ENCODE measurements at regions not wholly inside any gene's neighbourhood (a gene's known extent, or its start where the extent isn't known, plus 50 kb on each side); places are given as distances from the start of the nearest gene placed in this dataset.

GRCh38 chr7:126368-126767 lies 66.0 kb upstream of the FAM20C start:
- Histone ChIP-seq H2BK12ac (ENCODE audit: low read length) (no peak overlapping the region), H2BK15ac (ENCODE audit: low read length) (no peak overlapping the region), H3K4me2 (ENCODE audit: insufficient read depth, low read length, poor library complexity, severe bottlenecking) (no peak overlapping the region), H4K91ac (ENCODE audit: low read depth, low read length, poor library complexity) (no peak overlapping the region), H3K27me3 (ENCODE audit: control insufficient read depth in 3 of 3, insufficient read depth in 3 of 3, low read depth in 1 of 3, low read length in 3 of 3) (peaks cover 0 to 14% (median 2%) of the 10 kb centered on the region in 3 experiments), H2BK120ac (ENCODE audit: low read depth, low read length) (no peak overlapping the region), H3K4me3 (ENCODE audit: low read length in 2 of 2) (no peak overlapping the region), H3K4me1 (ENCODE audit: control insufficient read depth in 2 of 2, insufficient read depth in 1 of 2, low read depth in 1 of 2, low read length in 2 of 2) (peaks cover 0 to 1% of the 10 kb centered on the region in 2 donors), H2BK5ac (ENCODE audit: low read length) (no peak overlapping the region), H3K14ac (ENCODE audit: low read length) (no peak overlapping the region), H3K23ac (ENCODE audit: low read depth, low read length, poor library complexity) (no peak overlapping the region), H3K27ac (replicated peaks; ENCODE audit: low read length) (no peak overlapping the region), H2AK5ac (ENCODE audit: low read depth, low read length) (no peak overlapping the region), H3K36me3 (replicated peaks in 1 of 2; ENCODE audit: control insufficient read depth in 2 of 2, insufficient read depth in 2 of 2, low read length in 2 of 2) (no peaks in the 10 kb centered on the region), H3K9ac (ENCODE audit: low read depth, low read length, poor library complexity) (no peak overlapping the region), H3K18ac (ENCODE audit: low read length) (no peak overlapping the region), H2AFZ (ENCODE audit: low read length) (no peak overlapping the region), H3K79me1 (ENCODE audit: low read depth, low read length) (no peaks in the 10 kb centered on the region), H3K4ac (ENCODE audit: low read length) (no peak overlapping the region), H4K8ac (ENCODE audit: low read depth, low read length) (no peak overlapping the region), H3K9me3 (replicated peaks in 1 of 2; ENCODE audit: control insufficient read depth in 2 of 2, insufficient read depth in 1 of 2, low read depth in 1 of 2, low read length in 2 of 2) (peaks cover 0 to 3% of the 10 kb centered on the region in 2 donors)
- no CpG with 5 or more reads among the region's 3 CpGs for WGBS, 2 donors (ENCODE audit: extremely low coverage in 2 of 2, insufficient read length in 2 of 2, insufficient replicate concordance in 1 of 2)
- no peak for DNase-seq (ENCODE audit: low spot score)

- H3K36me3 ChIP-seq (replicated peaks in 1 of 2; ENCODE audit: control insufficient read depth in 2 of 2, insufficient read depth in 2 of 2, low read length in 2 of 2), result no peaks in the 10 kb centered on the region
- H2AK5ac ChIP-seq (ENCODE audit: low read depth, low read length), result peak overlapping the region; percentile 13
- H2BK12ac ChIP-seq (ENCODE audit: low read length), result peak overlapping the region; percentile 75
- no CpG with 5 or more reads among the region's 14 CpGs for WGBS, 2 donors (ENCODE audit: extremely low coverage in 2 of 2, insufficient read length in 2 of 2, insufficient replicate concordance in 1 of 2)
- no peak overlapping the region for H2BK120ac ChIP-seq (ENCODE audit: low read depth, low read length)
- no peak overlapping the region for H4K91ac ChIP-seq (ENCODE audit: low read depth, low read length, poor library complexity)
- peaks cover 1 to 3% of the 10 kb centered on the region in 2 donors for H3K4me1 ChIP-seq (ENCODE audit: control insufficient read depth in 2 of 2, insufficient read depth in 1 of 2, low read depth in 1 of 2, low read length in 2 of 2)
- no peak overlapping the region for H4K8ac ChIP-seq (ENCODE audit: low read depth, low read length)
- peaks cover 0 to 13% (median 2%) of the 10 kb centered on the region in 3 experiments for H3K27me3 ChIP-seq (ENCODE audit: control insufficient read depth in 3 of 3, insufficient read depth in 3 of 3, low read depth in 1 of 3, low read length in 3 of 3)
- H3K9me3 ChIP-seq (replicated peaks in 1 of 2; ENCODE audit: control insufficient read depth in 2 of 2, insufficient read depth in 1 of 2, low read depth in 1 of 2, low read length in 2 of 2), result peaks cover 0 to 3% of the 10 kb centered on the region in 2 donors
- H3K27ac ChIP-seq (replicated peaks; ENCODE audit: low read length), result no peak overlapping the region
- no peak overlapping the region for H3K4me2 ChIP-seq (ENCODE audit: insufficient read depth, low read length, poor library complexity, severe bottlenecking)
- no peaks in the 10 kb centered on the region for H3K79me1 ChIP-seq (ENCODE audit: low read depth, low read length)
- peak overlapping the region; percentile 45 for H2BK15ac ChIP-seq (ENCODE audit: low read length)
- no peak overlapping the region for H3K14ac ChIP-seq (ENCODE audit: low read length)
- no peak overlapping the region for H3K23ac ChIP-seq (ENCODE audit: low read depth, low read length, poor library complexity)
- no peak overlapping the region for H3K18ac ChIP-seq (ENCODE audit: low read length)
- no peak for DNase-seq (ENCODE audit: low spot score)
- H2AFZ ChIP-seq (ENCODE audit: low read length), result no peak overlapping the region
- no peak overlapping the region for H3K9ac ChIP-seq (ENCODE audit: low read depth, low read length, poor library complexity)
- peak overlapping the region in 1 of 2 donors; percentile 29 for H3K4me3 ChIP-seq (ENCODE audit: low read length in 2 of 2)
- H2BK5ac ChIP-seq (ENCODE audit: low read length), result no peak overlapping the region
- H3K4ac ChIP-seq (ENCODE audit: low read length), result no peak overlapping the region
Observed at GRCh38 chr7:127064-127598, 65.2 kb upstream of the FAM20C start.

- Histone ChIP-seq H3K4me3 (ENCODE audit: low read length in 2 of 2) (no peak overlapping the region), H3K4ac (ENCODE audit: low read length) (no peak overlapping the region), H2BK15ac (ENCODE audit: low read length) (peak overlapping the region; percentile 59), H4K91ac (ENCODE audit: low read depth, low read length, poor library complexity) (peak overlapping the region; percentile 9), H3K23ac (ENCODE audit: low read depth, low read length, poor library complexity) (peak overlapping the region; percentile 62), H3K79me1 (ENCODE audit: low read depth, low read length) (no peaks in the 10 kb centered on the region), H3K4me1 (ENCODE audit: control insufficient read depth in 2 of 2, insufficient read depth in 1 of 2, low read depth in 1 of 2, low read length in 2 of 2) (peaks cover 1 to 3% of the 10 kb centered on the region in 2 donors), H2BK120ac (ENCODE audit: low read depth, low read length) (no peak overlapping the region), H2AFZ (ENCODE audit: low read length) (no peak overlapping the region), H2AK5ac (ENCODE audit: low read depth, low read length) (peak overlapping the region; percentile 22), H3K4me2 (ENCODE audit: insufficient read depth, low read length, poor library complexity, severe bottlenecking) (no peak overlapping the region), H3K14ac (ENCODE audit: low read length) (no peak overlapping the region), H3K27me3 (ENCODE audit: control insufficient read depth in 3 of 3, insufficient read depth in 3 of 3, low read depth in 1 of 3, low read length in 3 of 3) (peaks cover 0 to 8% (median 2%) of the 10 kb centered on the region in 3 experiments), H3K18ac (ENCODE audit: low read length) (peak overlapping the region; percentile 87), H2BK5ac (ENCODE audit: low read length) (no peak overlapping the region), H4K8ac (ENCODE audit: low read depth, low read length) (no peak overlapping the region), H3K36me3 (replicated peaks in 1 of 2; ENCODE audit: control insufficient read depth in 2 of 2, insufficient read depth in 2 of 2, low read length in 2 of 2) (no peaks in the 10 kb centered on the region), H3K27ac (replicated peaks; ENCODE audit: low read length) (no peak overlapping the region), H2BK12ac (ENCODE audit: low read length) (peak overlapping the region; percentile 76), H3K9ac (ENCODE audit: low read depth, low read length, poor library complexity) (no peak overlapping the region), H3K9me3 (replicated peaks in 1 of 2; ENCODE audit: control insufficient read depth in 2 of 2, insufficient read depth in 1 of 2, low read depth in 1 of 2, low read length in 2 of 2) (peaks cover 0 to 3% of the 10 kb centered on the region in 2 donors)
- WGBS, 2 donors (ENCODE audit: extremely low coverage in 2 of 2, insufficient read length in 2 of 2, insufficient replicate concordance in 1 of 2), result no CpG with 5 or more reads among the region's 23 CpGs
- DNase-seq (ENCODE audit: low spot score), result no peak
Observed at GRCh38 chr7:128171-129080, 63.9 kb upstream of the FAM20C start.

Measured in neuronal stem cell (in vitro differentiated cells).